ENCODE measurements at regions not wholly inside any gene's neighbourhood (a gene's known extent, or its start where the extent isn't known, plus 50 kb on each side); places are given as distances from the start of the nearest gene placed in this dataset.
"Not testable (repeated sequence)": the region's sequence is repeated elsewhere in the genome, so short reads cannot be mapped to it uniquely, and the experiment has no call there.

DNA sequence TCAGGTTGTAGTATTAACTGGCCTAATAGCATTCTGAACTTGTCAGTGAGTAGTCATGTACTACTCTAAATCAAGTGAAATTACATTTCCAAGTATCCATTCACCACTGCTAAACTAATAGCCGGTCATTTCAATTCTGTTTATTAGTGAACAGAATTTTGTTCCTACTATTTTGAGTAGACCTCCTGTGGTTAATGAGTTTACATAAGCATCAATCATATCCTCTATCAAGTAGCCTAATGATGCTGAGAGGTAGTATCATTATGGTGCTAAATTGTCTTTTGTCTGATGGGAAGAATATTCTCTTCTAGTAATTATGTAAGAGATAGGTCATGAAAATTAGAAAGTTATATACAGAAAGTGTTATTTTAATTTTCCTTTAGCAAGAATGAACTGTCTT lies 602.8 kb downstream of the KCNT2 start:
- no peak for DNase-seq (ENCODE audit: low read depth)

DNA sequence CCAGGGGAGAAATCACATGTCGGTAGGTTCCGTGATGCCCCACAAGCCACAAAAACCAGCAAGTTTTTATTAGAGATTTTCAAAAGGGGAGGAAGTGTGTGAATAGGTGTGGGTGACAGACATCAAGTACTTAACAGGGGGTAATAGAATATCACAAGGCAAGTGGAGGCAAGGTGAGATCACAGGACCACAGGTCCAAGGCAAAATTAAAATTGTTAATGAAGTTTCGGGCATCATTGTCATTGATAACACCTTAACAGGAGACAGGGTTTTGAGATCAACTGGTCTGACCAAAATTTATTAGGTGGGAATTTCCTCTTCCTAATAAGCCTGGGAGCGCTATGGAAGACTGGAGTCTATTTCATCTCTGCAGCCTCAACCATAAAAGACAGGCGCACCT lies 603.9 kb downstream of the KCNT2 start:
- DNase-seq (ENCODE audit: low read depth), result not testable (repeated sequence)

DNA sequence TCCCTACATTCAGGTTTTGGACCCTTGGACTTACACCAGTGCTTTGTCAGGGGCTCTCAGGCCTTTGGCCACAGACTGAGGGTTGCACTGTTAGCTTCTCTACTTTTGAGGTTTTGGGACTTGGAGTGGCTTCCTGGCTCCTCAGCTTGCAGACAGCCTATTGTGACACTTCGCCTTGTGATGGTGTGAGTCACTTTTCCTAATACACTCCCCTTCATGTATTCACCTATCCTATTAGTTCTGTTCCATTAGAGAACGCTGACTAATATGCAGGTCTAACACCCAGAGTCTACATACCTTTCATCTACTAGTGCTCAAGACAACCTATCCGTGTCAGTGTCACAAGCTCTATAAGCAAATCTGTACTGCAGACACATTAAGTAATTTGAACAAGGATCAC lies 605.3 kb downstream of the KCNT2 start:
- DNase-seq (ENCODE audit: low read depth), result peak; percentile 57

DNA sequence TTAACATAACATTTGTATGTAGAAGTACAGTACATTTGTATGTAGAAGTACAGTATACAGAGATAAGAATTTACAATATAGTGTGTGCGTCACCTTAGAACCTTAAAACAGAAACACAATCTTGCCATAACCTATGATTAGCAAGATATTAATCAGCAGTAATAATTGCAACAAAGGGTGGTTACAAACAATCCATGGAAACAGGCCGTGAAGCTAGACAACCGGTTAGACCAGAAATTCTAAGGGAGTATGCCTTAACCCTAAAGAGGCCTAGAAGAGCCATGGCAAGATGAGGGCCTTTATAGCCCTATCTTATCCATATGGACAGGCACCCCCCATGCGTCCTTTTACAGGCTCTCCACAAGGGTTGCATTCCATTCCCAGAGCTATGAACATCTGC lies 605.9 kb downstream of the KCNT2 start:
- not testable (repeated sequence) for DNase-seq (ENCODE audit: low read depth)

DNA sequence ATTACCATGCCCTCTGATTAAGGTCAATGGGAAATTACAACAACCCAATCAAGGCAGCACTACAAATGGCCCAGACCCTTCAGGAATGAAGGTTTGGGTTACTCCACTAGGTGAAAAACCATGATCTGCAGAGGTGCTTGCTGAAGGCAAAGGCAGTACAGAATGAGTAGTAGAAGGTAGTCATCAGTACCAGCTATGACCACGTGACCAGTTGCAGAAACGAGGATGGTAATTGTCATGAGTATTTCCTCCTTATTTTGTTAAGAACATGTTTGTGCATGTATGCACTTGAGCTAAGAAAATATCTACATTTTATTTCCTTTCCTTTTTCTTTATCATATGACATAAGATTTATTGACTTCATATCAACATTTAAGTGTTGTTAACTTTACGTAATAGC lies 607.1 kb downstream of the KCNT2 start:
- DNase-seq (ENCODE audit: low read depth), result no peak

DNA sequence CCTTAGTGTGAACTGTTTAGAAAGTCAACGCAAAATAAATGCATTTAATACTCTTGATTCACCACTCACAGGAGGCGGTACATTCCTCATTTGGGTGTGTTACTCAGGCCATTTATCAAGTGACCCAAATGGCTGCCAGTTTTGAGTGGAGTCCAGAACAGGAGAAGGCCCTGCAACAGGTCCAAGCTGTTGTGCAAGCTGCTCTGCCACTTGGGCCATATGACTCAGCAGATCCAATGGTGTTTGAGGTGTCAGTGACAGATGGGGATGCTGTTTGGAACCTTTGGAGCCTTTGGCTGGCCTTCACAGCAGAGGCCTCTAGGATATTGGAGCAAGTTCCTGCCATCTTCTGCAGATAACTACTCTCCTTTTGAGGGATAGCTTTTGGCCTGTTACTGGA lies 609.2 kb downstream of the KCNT2 start:
- no peak for DNase-seq (ENCODE audit: low read depth)

DNA sequence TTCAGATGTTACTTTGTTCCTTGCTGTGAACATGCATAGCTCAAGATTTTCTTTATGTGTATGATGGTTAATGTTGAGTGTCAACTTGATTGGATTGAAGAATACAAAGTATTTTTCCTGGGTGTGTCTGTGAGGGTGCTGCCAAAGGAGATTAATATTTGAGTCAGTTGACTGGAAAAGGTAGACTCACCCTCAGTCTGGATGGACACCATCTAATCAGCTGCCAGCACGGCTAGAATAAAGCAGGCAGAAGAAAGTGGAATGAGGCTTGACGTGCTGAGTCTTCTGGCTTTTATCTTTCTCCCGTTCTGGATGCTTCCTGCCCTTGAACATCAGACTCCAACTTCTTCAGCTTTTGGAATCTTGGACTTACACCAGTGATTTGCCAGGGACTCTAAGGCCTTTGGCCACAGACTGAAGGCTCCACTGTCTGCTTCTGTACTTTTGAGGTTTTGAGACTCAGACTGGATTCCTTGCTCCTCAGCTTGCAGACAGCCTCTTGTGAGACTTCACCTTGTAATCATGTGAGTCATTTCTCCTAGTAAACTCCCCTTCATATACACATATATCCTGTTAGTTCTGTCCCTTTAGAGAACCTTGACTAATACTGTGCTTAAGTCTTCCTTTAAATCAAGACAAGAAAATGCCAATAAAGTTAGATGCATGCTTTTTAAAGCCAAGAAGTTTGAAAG lies 626.6 kb downstream of the KCNT2 start:
- DNase-seq (ENCODE audit: low read depth), result peak; percentile 66

DNA sequence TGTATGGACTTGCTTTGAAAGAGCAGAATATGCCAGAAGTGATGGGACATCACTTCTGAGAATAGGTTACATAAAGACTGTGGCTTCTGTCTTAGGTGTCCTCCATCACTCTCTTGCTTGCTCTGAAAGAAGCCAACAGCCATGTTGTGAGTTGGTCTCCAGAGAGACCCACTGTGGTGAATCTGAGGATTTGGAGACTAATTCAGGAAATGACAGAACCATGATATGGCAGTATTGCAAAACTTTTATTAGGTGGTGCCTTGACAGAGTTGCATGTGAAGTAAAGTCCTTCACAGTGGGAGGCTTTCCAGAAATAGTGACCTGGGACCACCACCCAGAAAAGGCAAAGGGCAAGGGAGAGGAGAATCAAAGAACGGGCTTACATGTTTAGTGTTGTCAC lies 628.6 kb downstream of the KCNT2 start:
- DNase-seq (ENCODE audit: low read depth), result peak; percentile 51

DNA sequence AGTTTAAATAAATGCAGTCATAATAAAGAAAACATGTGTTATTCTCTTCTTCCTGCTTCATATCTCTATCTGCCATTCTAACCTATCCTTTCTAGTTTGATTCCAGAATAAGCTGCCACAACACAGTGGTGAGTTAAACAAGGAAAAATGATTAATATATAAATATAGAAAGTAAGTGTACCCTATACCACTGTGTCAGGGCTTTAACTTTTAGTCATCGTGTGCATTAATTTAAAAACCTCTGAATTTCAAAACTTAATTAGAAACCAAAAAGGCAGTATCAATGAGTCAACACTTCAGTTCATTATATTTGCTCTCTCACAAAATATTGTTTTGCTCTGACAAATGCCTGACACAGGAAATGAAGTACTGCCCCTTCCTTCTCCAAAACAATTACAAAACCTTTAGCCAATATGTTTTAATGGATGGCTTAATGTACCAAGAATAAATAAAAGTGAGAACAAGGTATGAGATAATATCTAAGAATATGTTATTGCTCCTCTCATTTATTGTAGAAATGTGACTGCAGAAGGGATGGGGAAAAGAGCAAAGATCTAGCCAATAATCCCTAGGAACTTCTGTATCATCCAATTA lies 634.8 kb downstream of the KCNT2 start:
- DNase-seq (ENCODE audit: low read depth), result no peak

DNA sequence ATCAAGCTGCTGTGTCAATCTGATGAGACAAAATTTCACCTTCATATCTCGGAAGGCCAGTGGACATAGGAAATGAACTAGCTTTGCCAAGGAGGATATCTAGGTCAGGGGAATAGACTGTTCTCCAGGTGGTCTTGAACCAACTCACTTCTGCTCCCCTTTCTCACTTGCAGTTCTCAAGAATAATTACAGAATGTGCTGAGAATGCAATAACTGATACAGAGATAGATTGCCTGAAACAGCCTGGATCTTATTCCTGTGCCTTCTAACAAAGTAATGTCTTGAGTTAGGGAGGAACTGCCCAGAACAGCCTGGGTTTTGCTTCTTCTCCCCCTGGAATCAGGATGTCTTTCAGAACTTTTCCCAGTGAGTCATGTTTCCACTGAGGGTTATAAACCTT lies 636.7 kb downstream of the KCNT2 start:
- peak; percentile 7 for DNase-seq (ENCODE audit: low read depth)

DNA sequence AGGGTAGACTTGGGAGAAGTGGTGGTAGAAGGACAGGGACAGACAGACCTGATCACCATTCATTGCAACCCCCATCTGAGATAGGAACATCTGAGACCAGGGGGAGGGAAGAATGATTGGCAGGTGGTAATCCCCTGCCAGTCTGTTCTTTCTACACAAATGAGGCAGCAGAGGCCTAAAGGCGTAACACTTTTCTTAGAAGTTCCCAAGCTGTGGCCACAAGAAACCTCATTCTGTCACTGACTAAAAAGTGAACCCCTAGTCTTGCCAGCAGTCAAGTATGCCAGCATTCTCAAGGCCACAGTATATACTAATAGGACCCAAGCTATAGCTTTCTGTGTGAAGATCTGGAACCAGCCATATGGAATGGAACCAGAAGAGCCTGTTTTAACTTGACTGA lies 638.0 kb downstream of the KCNT2 start:
- DNase-seq (ENCODE audit: low read depth), result no peak

DNA sequence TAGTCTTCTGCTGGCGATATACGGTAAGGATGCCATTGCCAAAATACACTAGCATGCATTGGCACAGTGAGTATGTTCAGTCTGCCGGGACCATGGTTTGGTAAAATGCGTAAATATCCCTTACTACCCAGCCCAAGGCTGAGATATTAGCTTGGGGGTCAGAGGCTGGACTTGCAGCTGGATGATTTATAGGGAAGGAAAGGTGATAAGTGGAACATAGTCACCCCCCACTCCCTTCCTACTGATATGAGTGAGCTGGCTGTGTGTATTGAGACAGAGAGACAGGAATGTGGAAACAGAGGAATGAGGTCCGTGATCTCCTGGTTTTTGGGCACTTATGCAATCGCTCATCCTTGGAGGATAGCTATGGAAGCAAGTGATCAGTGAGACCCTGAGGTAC lies 642.8 kb downstream of the KCNT2 start:
- DNase-seq (ENCODE audit: low read depth), result no peak

DNA sequence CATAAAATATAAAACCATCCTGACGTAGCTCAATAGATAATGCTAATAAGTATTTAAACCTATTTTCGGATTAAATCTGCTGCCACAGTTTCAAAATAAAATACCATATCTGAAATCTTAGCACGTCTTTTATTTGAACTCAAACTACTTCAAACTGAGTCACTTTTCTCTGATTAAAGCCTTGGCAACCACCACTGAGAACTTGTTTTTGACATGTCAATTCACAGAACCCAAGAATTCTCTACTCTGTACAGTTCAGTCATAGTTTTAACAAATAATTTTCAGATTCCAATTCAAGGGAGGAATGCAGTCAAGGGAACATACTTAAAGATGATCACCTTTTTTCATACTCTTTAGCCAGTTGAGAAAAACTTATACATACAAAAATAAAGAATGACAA lies 643.2 kb downstream of the KCNT2 start:
- no peak for DNase-seq (ENCODE audit: low read depth)

DNA sequence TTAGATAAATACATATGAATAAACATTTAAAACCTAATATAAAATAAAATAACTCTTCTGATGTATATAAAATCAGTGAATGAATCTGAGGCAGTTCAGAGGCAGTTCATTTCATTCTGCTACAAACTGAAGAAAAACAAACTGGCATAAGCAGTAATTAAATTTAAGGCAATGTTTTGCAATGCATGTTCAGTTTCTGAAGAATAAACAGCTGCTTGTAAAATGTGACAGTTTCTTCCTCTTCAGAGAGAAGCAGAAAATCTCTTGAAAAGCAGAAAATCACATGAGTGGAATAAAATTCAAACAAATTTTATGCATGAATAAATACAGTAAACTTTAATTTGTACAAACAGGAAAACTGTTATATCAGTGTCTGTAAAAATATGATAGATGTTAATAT lies 643.7 kb downstream of the KCNT2 start:
- no peak for DNase-seq (ENCODE audit: low read depth)

DNA sequence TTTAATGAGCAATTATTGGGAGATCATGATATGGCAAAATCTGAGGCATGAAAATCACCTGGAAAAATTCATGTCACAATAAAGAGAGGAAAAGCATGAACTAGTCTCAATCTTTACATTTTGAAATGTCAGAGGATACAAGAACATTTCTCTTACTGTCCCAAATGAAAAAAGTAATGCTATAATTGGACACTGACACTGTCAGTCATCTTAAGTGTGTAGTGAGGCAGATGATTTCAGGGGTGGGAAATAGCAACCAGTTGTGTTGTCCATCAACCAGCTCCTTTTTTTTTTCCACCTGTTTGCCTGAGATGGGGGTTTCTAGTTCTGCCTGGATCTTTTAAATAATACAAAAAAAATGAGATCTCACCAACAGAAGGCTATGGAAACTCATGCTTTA lies 646.2 kb downstream of the KCNT2 start:
- no peak for DNase-seq (ENCODE audit: low read depth)

DNA sequence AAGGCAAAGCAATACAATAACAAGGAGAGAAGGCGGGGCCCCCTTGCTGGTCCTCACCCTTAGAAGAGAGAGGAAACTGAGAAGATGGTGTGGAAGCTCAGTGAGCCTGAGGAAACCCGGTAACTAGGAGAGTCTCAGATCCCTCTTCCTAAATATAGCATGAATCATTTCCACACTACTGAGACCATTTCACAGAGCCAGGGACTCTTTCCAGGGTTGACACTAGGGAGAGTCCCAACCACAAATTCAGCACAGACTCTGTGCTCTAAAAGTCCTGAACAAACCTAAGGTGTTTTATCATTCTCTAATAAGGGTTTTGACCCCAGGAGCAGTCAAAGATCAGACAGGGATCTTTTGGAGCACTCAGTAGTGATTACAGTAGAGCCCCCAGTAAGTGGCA lies 647.7 kb downstream of the KCNT2 start:
- no peak for DNase-seq (ENCODE audit: low read depth)

DNA sequence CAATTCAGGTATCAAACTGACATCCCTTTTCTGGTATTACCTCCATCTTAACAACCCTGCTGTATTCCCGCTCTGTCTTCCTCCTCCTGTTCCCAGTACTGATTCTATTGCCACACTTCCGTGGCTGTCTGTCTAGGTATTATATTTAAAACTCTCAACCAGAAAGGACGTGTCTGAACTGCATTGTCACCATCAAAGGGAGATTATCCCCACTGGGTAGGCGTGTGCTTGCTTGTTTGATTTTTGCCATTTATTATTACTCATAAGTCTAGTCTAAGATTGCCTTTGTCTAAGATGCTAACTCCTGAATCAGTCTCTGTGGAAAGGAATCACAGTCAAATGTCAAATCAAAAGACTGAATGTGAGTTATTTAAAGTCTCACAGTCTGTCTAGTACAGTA lies 650.1 kb downstream of the KCNT2 start:
- no peak for DNase-seq (ENCODE audit: low read depth)

DNA sequence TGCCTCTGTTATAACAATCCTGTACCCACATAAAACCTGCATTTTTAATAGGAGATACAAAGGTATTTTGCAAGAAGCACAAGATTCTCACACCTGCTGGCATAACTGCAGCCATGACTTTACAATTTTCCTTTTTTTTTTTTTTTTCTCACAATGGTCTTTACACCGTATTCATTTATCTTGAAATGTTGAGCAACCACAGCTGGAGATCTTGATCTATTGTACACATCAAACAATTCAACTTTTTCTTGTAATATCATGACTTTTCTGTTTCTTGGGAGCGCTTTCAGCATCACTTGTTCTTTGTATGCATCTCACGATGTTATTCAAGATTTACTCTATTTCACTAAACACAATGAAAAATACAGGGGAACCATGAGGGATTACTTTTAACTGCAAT lies 651.4 kb downstream of the KCNT2 start:
- DNase-seq (ENCODE audit: low read depth), result no peak

DNA sequence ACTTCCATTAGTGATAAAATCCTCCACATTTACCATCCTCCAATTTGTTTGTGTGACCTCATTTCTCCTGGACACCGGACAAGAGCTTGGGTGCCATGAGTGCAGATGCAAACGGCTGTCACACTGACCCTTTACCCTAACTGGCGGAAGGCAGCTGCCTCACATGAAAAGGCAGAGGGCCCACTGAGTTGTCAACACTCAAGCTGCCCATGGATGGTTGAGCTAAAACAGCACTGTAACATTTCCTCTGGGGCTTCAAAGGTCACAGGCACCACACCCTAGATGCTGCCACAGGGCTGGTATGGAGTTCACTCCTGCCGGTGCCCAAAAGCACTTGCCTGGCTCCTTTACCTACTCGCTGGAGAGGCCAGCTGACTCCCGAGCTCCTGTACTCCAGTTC lies 653.4 kb downstream of the KCNT2 start:
- no peak for DNase-seq (ENCODE audit: low read depth)

DNA sequence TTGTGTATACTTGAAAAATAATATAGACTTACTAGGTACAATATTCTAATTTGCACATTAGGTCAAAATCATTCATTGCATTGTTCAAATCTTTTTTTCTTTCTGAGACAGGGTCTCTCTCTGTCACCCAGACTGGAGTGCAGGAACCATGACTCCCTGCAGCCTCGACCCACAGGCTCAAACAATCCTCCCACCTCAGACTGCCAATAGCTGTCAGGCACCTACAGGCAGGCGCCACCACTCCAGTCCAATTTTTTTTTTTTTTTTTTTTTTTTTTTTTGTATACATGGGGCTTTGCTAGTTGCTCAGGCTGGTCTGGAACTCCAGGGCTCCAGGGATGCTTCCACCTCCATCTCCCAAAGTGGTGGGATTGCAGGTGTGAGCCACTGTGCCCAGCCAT lies 656.9 kb downstream of the KCNT2 start:
- DNase-seq (ENCODE audit: low read depth), result peak; percentile 39

DNA sequence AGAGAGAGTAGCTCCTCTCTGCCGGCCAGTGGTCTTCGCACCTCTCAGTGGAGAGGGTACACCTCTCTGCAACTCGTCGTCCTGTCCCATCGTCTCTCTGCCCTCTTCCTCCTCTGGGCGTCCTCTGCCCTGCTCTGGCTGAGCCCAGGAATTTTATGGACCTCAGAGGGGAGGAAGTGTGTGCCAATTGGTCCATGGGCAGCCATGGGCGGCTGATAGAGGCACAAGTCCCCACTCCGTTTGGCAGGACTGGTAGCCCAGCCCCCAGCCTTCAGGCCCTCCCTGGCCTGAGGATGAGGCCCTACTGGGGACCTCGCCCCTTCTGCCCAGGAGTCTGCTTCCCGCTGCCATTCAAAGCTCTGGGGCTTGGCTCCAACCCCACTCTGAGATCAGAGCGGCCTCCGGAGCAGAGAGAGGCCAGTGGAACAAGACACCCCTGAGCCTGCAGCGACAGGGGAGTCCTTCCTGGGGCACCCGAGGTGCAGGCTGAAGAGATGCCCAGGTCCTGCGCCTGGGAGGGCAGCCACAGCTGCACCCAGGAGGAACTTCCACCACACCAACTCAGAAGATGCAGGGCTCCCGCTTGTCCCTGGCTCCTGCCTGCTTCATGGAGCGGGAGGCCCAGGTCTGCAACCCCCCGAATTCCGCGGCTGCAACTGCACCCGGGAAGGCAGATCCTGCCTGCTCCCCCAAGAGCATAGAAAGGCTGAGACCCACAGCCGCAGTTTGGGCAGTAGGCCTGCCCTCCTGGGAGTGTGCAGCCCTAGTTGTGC lies 659.9 kb downstream of the KCNT2 start:
- DNase-seq (ENCODE audit: low read depth), result no peak

DNA sequence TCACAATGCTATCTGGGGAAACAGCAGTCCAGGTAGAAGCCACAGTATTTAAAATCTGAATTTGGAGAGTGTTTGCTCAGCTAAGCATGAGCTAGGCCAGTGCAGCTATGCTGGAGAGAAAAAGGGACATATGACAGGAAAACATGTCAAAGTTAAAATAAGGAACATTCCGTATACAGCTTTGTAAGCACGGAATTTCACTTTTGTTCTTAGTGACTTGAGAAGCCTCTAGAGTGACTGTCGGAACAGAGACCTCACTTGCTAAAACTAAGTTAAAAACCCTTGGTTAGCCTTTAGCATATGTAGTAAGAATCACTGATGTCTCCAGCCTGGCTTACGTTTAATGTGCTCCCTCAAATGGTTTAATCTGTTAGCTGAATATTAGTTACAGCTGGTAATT lies 661.7 kb downstream of the KCNT2 start:
- no peak for DNase-seq (ENCODE audit: low read depth)

DNA sequence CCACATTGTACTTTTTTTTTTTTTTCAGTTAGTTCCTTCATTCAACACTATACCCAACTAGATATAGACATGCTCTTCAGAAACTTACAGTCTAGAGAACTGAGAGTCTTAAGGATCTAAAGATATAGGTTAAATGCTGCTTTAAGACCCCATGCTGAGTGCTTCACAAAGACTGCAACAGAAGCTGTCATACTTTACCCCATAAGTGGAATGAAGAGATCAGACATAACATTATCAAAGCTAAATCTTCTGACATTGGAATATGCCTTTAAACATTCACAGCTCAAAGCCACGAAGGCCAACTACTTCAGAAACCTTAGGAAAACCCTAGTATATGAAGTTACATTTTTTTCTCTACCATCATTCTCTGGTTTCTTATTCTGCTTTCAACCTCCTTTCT lies 666.4 kb downstream of the KCNT2 start:
- no peak for DNase-seq (ENCODE audit: low read depth)

Data from HT1080 (cell line).